ENCODE measurements at regions not wholly inside any gene's neighbourhood (a gene's known extent, or its start where the extent isn't known, plus 50 kb on each side); places are given as distances from the start of the nearest gene placed in this dataset.

- no peak for TF ChIP-seq CTCF (IDR thresholded peaks at IDR 0.05; ENCODE audit: low read depth, low read length, missing control alignments)
- in situ Hi-C loops (cut with HindIII; ENCODE audit: low pct_ligation_motif_present, low sequenced_read_pairs) = no loop called here
Measured at GRCh38 chr20:21033817-21034216, 72.3 kb downstream of the LINC00237 start.

GRCh38 chr20:21031666-21032065 is 74.5 kb downstream of the LINC00237 start:
- DNase-seq = no peak
- no peak for TF ChIP-seq CTCF (IDR thresholded peaks at IDR 0.05; ENCODE audit: low read depth, low read length, missing control alignments)

More at GRCh38 chr20:21033817-21034216, 72.3 kb downstream of the LINC00237 start:
- no peak for DNase-seq
- Histone ChIP-seq H3K27me3 (replicated peaks) (no peaks in the 10 kb centered on the region), H3K36me3 (replicated peaks) (no peaks in the 10 kb centered on the region), H3K27ac (no peak overlapping the region), H3K4me3 (ENCODE audit: low read depth, low read length) (no peak overlapping the region)

GRCh38 chr20:21029341-21029740 is 76.8 kb downstream of the LINC00237 start:
- no peaks in the 10 kb centered on the region for H3K36me3 ChIP-seq (replicated peaks)
- H3K27me3 ChIP-seq (replicated peaks) = no peaks in the 10 kb centered on the region
- no peak overlapping the region for H3K4me3 ChIP-seq (ENCODE audit: low read depth, low read length)
- TF ChIP-seq CTCF (IDR thresholded peaks at IDR 0.05; ENCODE audit: low read depth, low read length, missing control alignments) = no peak
- DNase-seq = no peak
- in situ Hi-C loops (cut with HindIII; ENCODE audit: low pct_ligation_motif_present, low sequenced_read_pairs) = no loop called here
- H3K27ac ChIP-seq = no peak overlapping the region

More at GRCh38 chr20:21031666-21032065, 74.5 kb downstream of the LINC00237 start:
- in situ Hi-C loops (cut with HindIII; ENCODE audit: low pct_ligation_motif_present, low sequenced_read_pairs) = no loop called here
- H3K27me3 ChIP-seq (replicated peaks) = no peaks in the 10 kb centered on the region
- H3K27ac ChIP-seq = no peak overlapping the region
- H3K36me3 ChIP-seq (replicated peaks) = no peaks in the 10 kb centered on the region
- H3K4me3 ChIP-seq (ENCODE audit: low read depth, low read length) = no peak overlapping the region

GRCh38 chr20:21028921-21029320 is 77.2 kb downstream of the LINC00237 start:
- no peaks in the 10 kb centered on the region for H3K36me3 ChIP-seq (replicated peaks)
- H3K4me3 ChIP-seq (ENCODE audit: low read depth, low read length) = no peak overlapping the region
- no peak for TF ChIP-seq CTCF (IDR thresholded peaks at IDR 0.05; ENCODE audit: low read depth, low read length, missing control alignments)
- in situ Hi-C loops (cut with HindIII; ENCODE audit: low pct_ligation_motif_present, low sequenced_read_pairs) = no loop called here
- no peak for DNase-seq
- H3K27me3 ChIP-seq (replicated peaks) = no peaks in the 10 kb centered on the region
- no peak overlapping the region for H3K27ac ChIP-seq

GRCh38 chr20:21028436-21028835 is 77.7 kb downstream of the LINC00237 start:
- DNase-seq = no peak
- H3K36me3 ChIP-seq (replicated peaks) = no peaks in the 10 kb centered on the region
- H3K4me3 ChIP-seq (ENCODE audit: low read depth, low read length) = no peak overlapping the region
- no peak overlapping the region for H3K27ac ChIP-seq
- no peak for TF ChIP-seq CTCF (IDR thresholded peaks at IDR 0.05; ENCODE audit: low read depth, low read length, missing control alignments)
- in situ Hi-C loops (cut with HindIII; ENCODE audit: low pct_ligation_motif_present, low sequenced_read_pairs) = no loop called here
- no peaks in the 10 kb centered on the region for H3K27me3 ChIP-seq (replicated peaks)

- in situ Hi-C loops (cut with HindIII; ENCODE audit: low pct_ligation_motif_present, low sequenced_read_pairs) = no loop called here
Measured at GRCh38 chr20:21027569-21027968, 78.6 kb downstream of the LINC00237 start.

More at GRCh38 chr20:21027569-21027968, 78.6 kb downstream of the LINC00237 start:
- H3K4me3 ChIP-seq (ENCODE audit: low read depth, low read length) = no peak overlapping the region
- no peaks in the 10 kb centered on the region for H3K36me3 ChIP-seq (replicated peaks)
- no peak overlapping the region for H3K27ac ChIP-seq
- DNase-seq = no peak
- TF ChIP-seq CTCF (IDR thresholded peaks at IDR 0.05; ENCODE audit: low read depth, low read length, missing control alignments) = peak; percentile 4
- H3K27me3 ChIP-seq (replicated peaks) = no peaks in the 10 kb centered on the region

All from brain microvascular endothelial cell (primary cell).